Neural progenitor cell (in vitro differentiated cells): ENCODE measurements at regions not wholly inside any gene's neighbourhood (a gene's known extent, or its start where the extent isn't known, plus 50 kb on each side); places are given as distances from the start of the nearest gene placed in this dataset.

Source experiments
- DNase-seq: peaks from one replicate; pipeline ENCODE4 v3.0.0-alpha.2; 2016; ENCODE audit warnings: low spot score
- H2AFZ ChIP-seq: fragments of 200-600 bp; sonication (generic); replicated peaks from 2 replicates; pipeline ENCODE4 v1.6.1; 2016; ENCODE audit warnings: antibody characterized with exemption
- H3F3A ChIP-seq: fragments of 200-600 bp; sonication (generic); 2 replicates; pipeline ENCODE4 v1.6.1; 2016; ENCODE audit warnings: antibody characterized with exemption, low read depth
- H3K27ac ChIP-seq: fragments of 200-600 bp; sonication (generic); 2 replicates; pipeline ENCODE4 v1.5.1; 2016; ENCODE audit warnings: mild to moderate bottlenecking
- H3K27me3 ChIP-seq: fragments of 200-600 bp; sonication (generic); 2 replicates; pipeline ENCODE4 v1.6.1; 2016; ENCODE audit warnings: mild to moderate bottlenecking, moderate library complexity
- H3K36me3 ChIP-seq: fragments of 200-600 bp; sonication (generic); 2 replicates; pipeline ENCODE4 v1.5.1; 2016
- H3K4me1 ChIP-seq: fragments of 200-600 bp; sonication (generic); 2 replicates; pipeline ENCODE4 v1.6.1; 2016; ENCODE audit warnings: mixed run types
- H3K4me2 ChIP-seq: fragments of 200-600 bp; sonication (generic); 2 replicates; pipeline ENCODE4 v1.6.1; 2016
- H3K4me3 ChIP-seq: fragments of 200-600 bp; sonication (generic); 2 replicates; pipeline ENCODE4 v1.5.1; 2016
- H3K79me2 ChIP-seq: fragments of 200-600 bp; sonication (generic); 2 replicates; pipeline ENCODE4 v1.6.1; 2016; ENCODE audit warnings: low read depth
- H3K9ac ChIP-seq: fragments of 200-600 bp; sonication (generic); 2 replicates; pipeline ENCODE4 v1.6.1; 2016
- H3K9me3 ChIP-seq: fragments of 200-600 bp; sonication (generic); 2 replicates; pipeline ENCODE4 v1.5.1; 2016; ENCODE audit warnings: low read depth
- H4K20me1 ChIP-seq: fragments of 200-600 bp; sonication (generic); 2 replicates; pipeline ENCODE4 v1.6.1; 2016; ENCODE audit warnings: low read depth
- H3K27ac Mint-ChIP-seq: 3 replicates; pipeline ENCODE4 v1.8.0; 2021; ENCODE audit warnings: mixed read lengths
- H3K27me3 Mint-ChIP-seq: 2 replicates; pipeline ENCODE4 v1.8.0; 2022; ENCODE audit warnings: low read depth, mild to moderate bottlenecking, inconsistent platforms, moderate library complexity, mixed read lengths; ENCODE audit not compliant: insufficient read depth
- H3K36me3 Mint-ChIP-seq: 3 replicates; pipeline ENCODE4 v1.8.0; 2021; ENCODE audit warnings: mixed read lengths
- H3K4me1 Mint-ChIP-seq: 3 replicates; pipeline ENCODE4 v1.8.0; 2021; ENCODE audit warnings: mixed read lengths
- H3K4me3 Mint-ChIP-seq: 3 replicates; pipeline ENCODE4 v1.8.0; 2021; ENCODE audit warnings: mild to moderate bottlenecking, moderate library complexity, mixed read lengths
- H3K9me3 Mint-ChIP-seq: 3 replicates; pipeline ENCODE4 v1.8.0; 2020; ENCODE audit warnings: mixed read lengths
- EZH2 ChIP-seq: fragments of 200-600 bp; sonication (generic); IDR thresholded peaks from 2 replicates; pipeline ENCODE4 v1.6.1; 2017; ENCODE audit warnings: antibody characterized with exemption, mild to moderate bottlenecking, moderate library complexity
- EZH2phosphoT487 ChIP-seq: fragments of 200-600 bp; sonication (generic); IDR thresholded peaks from 2 replicates; pipeline ENCODE4 v1.6.1; 2017; ENCODE audit warnings: antibody characterized with exemption
- TF ChIP-seq, protein P1 (sequence below): fragments of 200-600 bp; sonication (generic); IDR thresholded peaks from 2 replicates; pipeline ENCODE4 v1.5.1; 2017; ENCODE audit warnings: antibody characterized with exemption, mild to moderate bottlenecking

DNA sequence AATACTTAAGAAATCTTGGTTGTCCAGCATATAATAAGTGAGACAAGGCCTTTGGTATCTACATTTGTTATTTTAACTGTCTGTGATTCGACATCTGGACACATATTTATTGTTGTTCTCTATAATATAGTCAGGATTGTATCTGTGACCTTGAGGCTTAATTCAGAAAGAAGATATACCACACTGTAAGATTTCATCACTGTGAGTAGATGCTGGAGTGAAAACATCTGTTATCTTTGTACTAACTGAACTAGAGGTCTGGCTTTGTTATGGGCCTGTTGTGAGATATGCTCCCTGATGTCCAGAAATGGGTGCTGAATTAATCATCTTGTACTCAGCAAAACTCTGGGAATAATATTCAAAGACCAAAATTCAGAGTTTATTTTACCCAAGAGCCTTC is 148.5 kb downstream of the ISOC1 start:
- no peak overlapping the region for H3K27ac ChIP-seq
- H3K36me3 Mint-ChIP-seq: no peaks in the 10 kb centered on the region
- H3K4me1 ChIP-seq: no peaks in the 10 kb centered on the region
- no peak overlapping the region for H3K27ac Mint-ChIP-seq
- no peaks in the 10 kb centered on the region for H3K4me1 Mint-ChIP-seq
- H3K9me3 Mint-ChIP-seq: no peaks in the 10 kb centered on the region
- H3F3A ChIP-seq: no peaks in the 10 kb centered on the region
- H3K4me3 Mint-ChIP-seq: no peak overlapping the region
- H3K79me2 ChIP-seq: no peaks in the 10 kb centered on the region
- no peak overlapping the region for H3K4me2 ChIP-seq
- no peak overlapping the region for H3K9ac ChIP-seq
- no peak for DNase-seq
- H3K9me3 ChIP-seq: no peaks in the 10 kb centered on the region
- no peaks in the 10 kb centered on the region for H3K27me3 ChIP-seq
- no peak for TF ChIP-seq EZH2phosphoT487
- TF ChIP-seq, protein P1, sequence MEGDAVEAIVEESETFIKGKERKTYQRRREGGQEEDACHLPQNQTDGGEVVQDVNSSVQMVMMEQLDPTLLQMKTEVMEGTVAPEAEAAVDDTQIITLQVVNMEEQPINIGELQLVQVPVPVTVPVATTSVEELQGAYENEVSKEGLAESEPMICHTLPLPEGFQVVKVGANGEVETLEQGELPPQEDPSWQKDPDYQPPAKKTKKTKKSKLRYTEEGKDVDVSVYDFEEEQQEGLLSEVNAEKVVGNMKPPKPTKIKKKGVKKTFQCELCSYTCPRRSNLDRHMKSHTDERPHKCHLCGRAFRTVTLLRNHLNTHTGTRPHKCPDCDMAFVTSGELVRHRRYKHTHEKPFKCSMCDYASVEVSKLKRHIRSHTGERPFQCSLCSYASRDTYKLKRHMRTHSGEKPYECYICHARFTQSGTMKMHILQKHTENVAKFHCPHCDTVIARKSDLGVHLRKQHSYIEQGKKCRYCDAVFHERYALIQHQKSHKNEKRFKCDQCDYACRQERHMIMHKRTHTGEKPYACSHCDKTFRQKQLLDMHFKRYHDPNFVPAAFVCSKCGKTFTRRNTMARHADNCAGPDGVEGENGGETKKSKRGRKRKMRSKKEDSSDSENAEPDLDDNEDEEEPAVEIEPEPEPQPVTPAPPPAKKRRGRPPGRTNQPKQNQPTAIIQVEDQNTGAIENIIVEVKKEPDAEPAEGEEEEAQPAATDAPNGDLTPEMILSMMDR: no peak
- TF ChIP-seq EZH2: no peak
- no peaks in the 10 kb centered on the region for H3K36me3 ChIP-seq
- no peaks in the 10 kb centered on the region for H3K27me3 Mint-ChIP-seq
- no peak overlapping the region for H3K4me3 ChIP-seq
- no peak overlapping the region for H2AFZ ChIP-seq
- H4K20me1 ChIP-seq: no peaks in the 10 kb centered on the region

DNA sequence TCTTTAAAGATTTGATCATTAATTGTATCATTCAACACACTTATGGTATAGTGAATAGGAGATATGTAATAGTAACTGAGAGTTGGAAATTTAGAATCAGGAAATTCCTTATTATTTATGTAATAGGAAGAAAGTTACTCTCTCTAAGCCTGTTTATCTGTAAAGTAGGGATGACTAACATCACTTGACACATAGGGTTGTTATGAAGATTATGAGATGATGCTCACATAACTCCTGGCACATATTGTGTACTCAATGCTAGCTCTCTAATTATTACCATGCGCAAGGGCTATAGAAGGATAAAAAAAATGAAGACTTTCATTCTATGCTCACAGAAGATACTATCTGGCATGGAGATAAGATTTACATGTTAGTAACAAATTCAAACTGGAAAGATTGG is 149.9 kb downstream of the ISOC1 start:
- H3K9me3 Mint-ChIP-seq: no peaks in the 10 kb centered on the region

DNA sequence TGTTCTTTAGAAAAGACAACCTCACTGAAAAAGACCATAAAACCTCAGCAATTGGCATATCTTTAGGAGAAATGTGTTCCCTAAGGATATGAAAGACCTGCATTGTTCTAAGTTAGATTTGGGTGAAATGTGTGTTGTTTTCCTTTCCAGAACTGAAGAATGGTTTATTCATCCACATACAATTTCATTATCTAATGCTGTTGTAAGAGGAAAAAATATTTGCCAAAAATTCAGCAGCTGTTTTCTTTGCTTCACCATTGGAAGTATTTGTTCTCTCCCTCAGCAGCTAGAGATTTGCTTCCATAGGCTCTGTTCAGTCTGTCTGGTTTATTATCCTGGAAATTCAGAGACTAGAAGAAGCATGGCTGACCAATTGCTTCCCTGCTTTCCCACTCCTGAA is 150.9 kb downstream of the ISOC1 start:
- H3K27me3 Mint-ChIP-seq: no peaks in the 10 kb centered on the region
- H3K9me3 Mint-ChIP-seq: no peaks in the 10 kb centered on the region
- no peaks in the 10 kb centered on the region for H3K36me3 Mint-ChIP-seq
- Histone ChIP-seq H3K36me3 (no peaks in the 10 kb centered on the region), H3K9me3 (no peaks in the 10 kb centered on the region), H3K27ac (no peak overlapping the region), H2AFZ (no peak overlapping the region), H3K4me3 (no peak overlapping the region), H3K4me1 (no peaks in the 10 kb centered on the region), H3K27me3 (no peaks in the 10 kb centered on the region), H3K79me2 (no peaks in the 10 kb centered on the region), H3K9ac (no peak overlapping the region), H4K20me1 (no peaks in the 10 kb centered on the region), H3K4me2 (no peak overlapping the region), H3F3A (no peaks in the 10 kb centered on the region)
- no peaks in the 10 kb centered on the region for H3K4me1 Mint-ChIP-seq
- no peak overlapping the region for H3K27ac Mint-ChIP-seq
- no peak overlapping the region for H3K4me3 Mint-ChIP-seq
- no peak for TF ChIP-seq EZH2
- no peak for TF ChIP-seq EZH2phosphoT487
- TF ChIP-seq, protein P1: no peak
- no peak for DNase-seq

More for the DNA sequence above, 149.9 kb downstream of the ISOC1 start:
- H2AFZ ChIP-seq: no peak overlapping the region
- H3K27ac ChIP-seq: no peak overlapping the region
- no peak overlapping the region for H3K4me3 ChIP-seq
- Mint-ChIP-seq H3K4me1 (no peaks in the 10 kb centered on the region), H3K27ac (no peak overlapping the region), H3K27me3 (no peaks in the 10 kb centered on the region), H3K4me3 (no peak overlapping the region), H3K36me3 (no peaks in the 10 kb centered on the region)
- TF ChIP-seq EZH2 (no peak), EZH2phosphoT487 (no peak)
- TF ChIP-seq, protein P1: no peak
- no peaks in the 10 kb centered on the region for H3K36me3 ChIP-seq
- H3F3A ChIP-seq: no peaks in the 10 kb centered on the region
- H3K27me3 ChIP-seq: no peaks in the 10 kb centered on the region
- H3K9me3 ChIP-seq: no peaks in the 10 kb centered on the region
- no peaks in the 10 kb centered on the region for H4K20me1 ChIP-seq
- DNase-seq: no peak
- no peaks in the 10 kb centered on the region for H3K79me2 ChIP-seq
- no peaks in the 10 kb centered on the region for H3K4me1 ChIP-seq
- H3K9ac ChIP-seq: no peak overlapping the region
- H3K4me2 ChIP-seq: no peak overlapping the region

DNA sequence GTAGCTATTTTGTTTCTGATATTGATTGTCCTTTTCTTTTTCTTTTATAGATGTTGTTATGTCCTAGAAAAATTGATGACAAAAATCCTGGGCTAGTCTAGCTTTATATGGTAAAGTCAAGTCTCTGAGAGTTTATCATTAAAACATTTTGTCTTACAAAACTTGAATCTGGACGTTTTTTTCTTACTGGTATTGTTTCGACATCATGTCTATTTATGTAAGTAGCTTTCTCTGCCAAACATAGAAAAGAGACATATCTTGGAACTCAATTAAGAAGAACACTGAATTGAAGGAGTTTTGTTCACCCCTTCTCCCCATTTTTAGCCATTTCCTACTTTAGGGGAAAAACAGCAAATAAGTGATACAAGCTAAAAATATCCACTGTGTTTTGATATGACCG is 151.5 kb downstream of the ISOC1 start:
- Histone ChIP-seq H4K20me1 (no peaks in the 10 kb centered on the region), H3K4me1 (no peaks in the 10 kb centered on the region), H3K27me3 (no peaks in the 10 kb centered on the region), H3K9me3 (no peaks in the 10 kb centered on the region), H3K4me3 (no peak overlapping the region), H3F3A (no peaks in the 10 kb centered on the region), H2AFZ (no peak overlapping the region), H3K4me2 (no peak overlapping the region), H3K36me3 (no peaks in the 10 kb centered on the region), H3K9ac (no peak overlapping the region), H3K27ac (no peak overlapping the region), H3K79me2 (no peaks in the 10 kb centered on the region)
- DNase-seq: no peak
- Mint-ChIP-seq H3K36me3 (no peaks in the 10 kb centered on the region), H3K27me3 (no peaks in the 10 kb centered on the region), H3K9me3 (no peaks in the 10 kb centered on the region), H3K27ac (no peak overlapping the region), H3K4me1 (no peaks in the 10 kb centered on the region), H3K4me3 (no peak overlapping the region)
- TF ChIP-seq EZH2phosphoT487: no peak
- TF ChIP-seq, protein P1: no peak
- TF ChIP-seq EZH2: no peak
